HG03378 (cell line): ENCODE measurements at regions not wholly inside any gene's neighbourhood (a gene's known extent, or its start where the extent isn't known, plus 50 kb on each side); places are given as distances from the start of the nearest gene placed in this dataset.

Experiments
- ATAC-seq: cut with Tn5 transposase; IDR thresholded peaks from one replicate; pipeline ENCODE4 v1.9.1; 2021; ENCODE audit warnings: mild to moderate bottlenecking, moderate library complexity; ENCODE audit not compliant: unreplicated experiment

- ATAC-seq, result no peak
Observed at GRCh38 chr1:62978741-62979140, 194.8 kb downstream of the ATG4C start.

DNA sequence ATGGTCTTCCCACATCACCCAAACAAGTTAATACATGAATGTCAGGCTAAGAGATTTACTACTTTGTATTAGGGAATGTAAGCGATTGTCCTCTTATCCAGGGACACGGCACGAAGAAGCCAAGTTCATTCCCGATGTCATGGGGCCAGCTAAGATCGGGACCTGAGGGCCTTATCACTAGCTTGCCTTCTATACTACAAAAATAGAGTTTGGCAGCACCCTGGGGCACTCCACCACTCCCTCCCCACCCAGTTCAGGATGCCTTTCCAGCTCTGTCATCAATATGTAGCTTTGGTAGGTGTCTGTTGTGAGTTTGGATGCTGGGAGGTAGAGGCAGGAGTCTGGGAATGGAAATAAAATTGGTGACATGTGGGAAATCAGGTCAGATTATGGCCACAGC lies 197.5 kb downstream of the ATG4C start:
- no peak for ATAC-seq

DNA sequence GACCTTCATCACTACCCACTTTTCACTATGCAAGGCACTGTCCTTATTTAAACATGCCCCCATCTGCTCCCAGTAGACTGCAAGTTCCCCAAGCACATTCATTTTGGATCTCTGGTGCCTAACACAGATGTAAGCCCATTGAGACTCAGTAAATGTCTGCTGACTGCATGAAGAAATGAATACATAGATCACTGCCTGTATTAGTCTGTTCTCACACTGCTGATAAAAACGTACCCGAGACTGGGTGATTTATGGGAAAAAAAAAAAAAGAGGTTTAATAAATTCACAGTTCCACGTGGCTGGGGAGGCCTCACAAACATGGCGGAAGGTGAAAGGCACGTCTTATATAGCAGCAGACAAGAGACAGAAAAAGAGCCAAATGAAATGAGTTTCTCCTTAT lies 204.9 kb downstream of the ATG4C start:
- ATAC-seq, result no peak

DNA sequence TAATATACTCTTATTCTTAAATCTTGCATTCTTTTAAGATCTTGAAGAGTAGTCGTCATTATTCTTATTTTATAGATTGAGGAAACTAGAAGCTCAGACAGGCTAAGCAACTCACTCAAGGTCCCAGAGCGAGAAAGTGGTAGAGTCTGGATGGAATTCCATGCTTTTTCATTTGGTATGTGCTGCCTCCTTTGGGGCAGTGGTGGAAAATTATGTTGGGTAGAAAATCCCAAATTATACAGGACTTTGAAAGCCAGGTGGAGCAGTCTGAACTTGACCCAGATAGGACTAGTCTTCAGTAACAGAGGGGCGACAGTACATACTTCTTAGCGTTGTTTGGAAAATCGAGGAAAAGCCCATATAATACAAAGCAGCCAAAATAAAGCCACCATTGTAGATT lies 205.6 kb downstream of the ATG4C start:
- no peak for ATAC-seq

DNA sequence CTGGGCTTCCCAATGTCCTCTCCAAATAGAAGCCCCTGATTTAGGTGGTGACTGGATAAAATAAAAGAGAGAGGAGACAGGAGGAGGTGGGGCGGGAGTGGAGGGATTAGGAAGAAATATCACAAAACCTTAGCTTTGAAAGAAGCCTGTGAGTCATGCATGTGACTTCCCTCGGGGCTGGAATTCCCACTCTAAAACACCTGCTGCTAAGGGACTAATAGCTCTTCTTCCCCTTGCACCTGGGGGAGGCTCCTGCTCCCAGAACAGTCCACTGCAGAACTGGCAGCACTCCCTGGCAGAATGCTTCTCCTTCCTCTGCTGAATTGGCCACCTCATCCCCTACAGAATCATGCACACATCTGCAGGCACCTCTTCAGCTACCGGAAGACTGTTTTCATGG lies 207.2 kb downstream of the ATG4C start:
- no peak for ATAC-seq

DNA sequence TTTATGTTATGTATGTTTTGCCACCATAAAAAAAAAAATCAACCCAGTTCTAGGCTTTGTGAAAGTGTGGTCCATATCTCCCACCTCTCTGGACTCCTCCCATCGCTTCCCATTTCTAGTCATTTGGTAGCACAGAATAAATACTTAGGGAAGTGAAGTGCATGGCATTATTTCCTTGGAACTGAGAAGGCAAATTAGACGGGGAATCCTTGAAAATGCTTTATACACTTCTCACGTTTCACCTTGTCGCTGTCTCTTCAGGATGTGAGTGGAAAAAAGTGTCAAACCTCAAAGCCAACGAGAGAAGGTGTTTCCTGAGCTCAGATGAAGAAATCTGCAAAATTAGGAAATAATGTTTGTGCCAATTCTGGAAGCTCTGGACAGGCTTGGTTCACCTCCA lies 209.9 kb downstream of the ATG4C start:
- no peak for ATAC-seq

GRCh38 chr1:62995173-62995572 lies 211.2 kb downstream of the ATG4C start:
- no peak for ATAC-seq

- ATAC-seq, result no peak
Observed at GRCh38 chr1:62997884-62998283, 214.0 kb downstream of the ATG4C start.

DNA sequence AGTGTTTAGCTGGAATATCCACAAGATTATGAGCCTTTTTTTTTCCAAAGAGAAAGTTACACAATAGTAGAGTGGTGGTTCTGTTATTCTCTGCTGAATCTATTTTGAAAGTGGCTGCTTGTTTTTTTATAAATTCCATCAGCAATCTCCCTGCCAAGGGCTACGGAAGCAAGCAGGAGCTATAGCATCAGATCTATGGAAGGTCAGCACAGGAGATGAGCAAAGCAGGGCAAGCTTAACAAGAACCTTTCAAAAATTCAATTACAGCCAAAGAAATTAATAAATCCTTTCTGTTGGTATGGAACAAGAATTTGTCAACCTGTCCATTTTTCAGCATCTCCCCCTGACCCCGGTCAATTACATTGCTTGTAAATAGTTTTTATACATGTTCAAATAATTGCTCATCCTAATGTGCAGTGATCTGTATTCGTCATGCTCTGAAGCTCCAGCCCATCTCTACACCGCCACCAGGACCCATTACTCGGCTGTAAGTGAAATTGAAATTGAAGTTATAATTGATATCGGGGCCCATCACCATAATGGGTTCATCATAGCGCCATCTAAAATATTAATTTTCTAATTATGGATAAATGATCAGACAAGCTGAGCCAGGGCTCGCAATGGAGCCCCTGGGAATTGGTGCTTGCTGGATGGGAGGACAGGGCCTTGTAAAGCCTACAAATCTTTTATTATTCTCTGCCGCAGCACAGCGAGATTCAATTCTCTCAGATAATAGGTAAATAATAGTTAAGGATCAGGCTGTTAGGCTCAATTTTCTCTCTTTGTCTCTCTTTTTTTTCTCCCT lies 215.1 kb downstream of the ATG4C start:
- ATAC-seq, result no peak

GRCh38 chr1:63000508-63000907 lies 216.6 kb downstream of the ATG4C start:
- no peak for ATAC-seq

- ATAC-seq, result no peak
Observed at GRCh38 chr1:63004868-63005267, 220.9 kb downstream of the ATG4C start.

GRCh38 chr1:63005812-63006211 lies 221.9 kb downstream of the ATG4C start:
- no peak for ATAC-seq

DNA sequence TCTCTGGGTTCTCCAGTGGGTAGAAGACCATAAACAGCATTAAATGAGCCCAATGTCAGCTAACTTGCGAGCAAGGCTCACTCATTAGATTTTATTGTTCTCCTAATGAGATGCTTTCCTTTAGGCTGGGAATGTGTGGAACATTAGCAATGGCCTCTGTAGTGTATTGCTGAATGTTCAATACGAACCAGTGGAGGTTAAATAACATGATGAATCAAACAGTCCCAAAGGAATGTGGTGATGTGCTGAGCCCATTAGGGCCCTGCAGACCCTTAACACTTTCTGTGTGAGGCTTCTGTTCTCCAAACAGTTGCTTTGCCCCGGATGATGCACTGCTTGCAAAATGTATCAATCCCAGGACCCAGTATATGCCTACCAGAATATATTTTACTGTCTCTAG lies 225.5 kb downstream of the ATG4C start:
- ATAC-seq, result no peak

- no peak for ATAC-seq
Observed at GRCh38 chr1:63010913-63011660, 227.2 kb downstream of the ATG4C start.

GRCh38 chr1:63012339-63012738 lies 228.4 kb downstream of the ATG4C start:
- ATAC-seq, result no peak

DNA sequence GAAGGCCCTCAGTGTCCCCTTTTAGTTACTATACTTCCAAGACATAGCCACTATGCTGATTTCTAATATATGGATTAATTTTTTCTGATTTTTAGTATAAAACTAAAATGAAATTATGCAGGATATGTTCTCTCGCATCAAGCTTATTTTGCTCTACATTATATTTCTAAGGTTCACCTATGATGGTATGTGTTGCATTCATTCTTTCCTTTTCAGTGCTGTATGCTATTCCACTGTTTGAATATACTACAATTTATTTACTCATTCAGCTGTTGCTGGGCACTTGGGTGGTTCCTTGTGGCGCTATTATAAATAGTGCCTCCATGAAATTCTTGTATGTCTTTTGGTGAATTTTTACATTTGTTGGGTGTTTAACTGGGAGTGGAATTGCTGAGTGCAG lies 230.3 kb downstream of the ATG4C start:
- no peak for ATAC-seq

- ATAC-seq, result no peak
Observed at GRCh38 chr1:63022319-63022718, 238.4 kb downstream of the ATG4C start.

GRCh38 chr1:63023171-63023570 lies 239.2 kb downstream of the ATG4C start:
- ATAC-seq, result no peak

- no peak for ATAC-seq
Observed at GRCh38 chr1:63023637-63024036, 239.7 kb downstream of the ATG4C start.

GRCh38 chr1:63024132-63024531 lies 240.2 kb downstream of the ATG4C start:
- no peak for ATAC-seq

DNA sequence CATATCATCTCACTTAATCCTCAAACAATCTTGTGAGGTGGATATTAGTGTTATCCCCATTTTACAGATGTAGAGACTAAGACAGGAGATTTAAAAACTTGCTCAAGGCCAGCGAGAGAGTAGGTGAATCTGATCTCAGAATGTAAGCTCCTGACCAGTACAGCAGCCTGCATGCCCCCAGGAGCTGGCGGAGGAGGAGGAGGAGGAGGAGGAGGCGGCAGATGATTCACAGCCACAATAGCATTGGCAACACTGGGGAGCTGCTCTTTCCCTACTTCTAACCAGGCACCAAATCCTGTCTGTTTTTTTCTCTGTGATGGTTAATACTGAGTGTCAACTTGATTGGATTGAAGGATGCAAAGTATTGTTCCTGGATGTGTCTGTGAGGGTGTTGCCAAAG lies 243.2 kb downstream of the ATG4C start:
- ATAC-seq, result no peak

GRCh38 chr1:63032171-63032570 lies 248.2 kb downstream of the ATG4C start:
- ATAC-seq, result no peak
